A549 (cell line): ENCODE measurements at regions not wholly inside any gene's neighbourhood (a gene's known extent, or its start where the extent isn't known, plus 50 kb on each side); places are given as distances from the start of the nearest gene placed in this dataset.

Experiments used
- ATAC-seq, 2 experiments: fragments of 200-7000 bp in 1 of 2; fragments of >200 bp in 1 of 2; cut with Nextera tagmentation in 1 of 2; cut with Tn5 transposase in 1 of 2; 3 replicates each; pipeline versions ENCODE4 v1.8.0 to v1.9.1; 2018 to 2020; ENCODE audit warnings: mild to moderate bottlenecking in 1 of 2, moderate library complexity in 1 of 2
- CTCF ChIA-PET: fragments of 300-600 bp; sonication (Branson Sonifier 250); formaldehyde crosslinking; extraction: SDS; loops from one replicate; lab custom pipeline; 2021; ENCODE audit warnings: antibody characterized with exemption, inconsistent platforms; lab: Yijun Ruan, JAX
- POLR2A ChIA-PET: fragments of 350-600 bp; formaldehyde crosslinking; extraction: SDS; loops from one replicate; lab custom pipeline; 2021; ENCODE audit warnings: antibody characterized with exemption, inconsistent platforms; lab: Yijun Ruan, JAX
- DNase-seq, 2 experiments: peaks; one replicate each; pipeline versions ENCODE4 v3.0.0 to v3.0.0-alpha.2; 2011 to 2016; ENCODE audit warnings: low read depth in 1 of 2, low spot score in 1 of 2
- FAIRE-seq: peaks from 2 replicates; lab custom pipeline; 2011; peaks lifted over from hg19 to GRCh38; lab: Jason Lieb, UNC
- H3K27ac ChIP-seq, 2 experiments: fragments of >200 bp; sonication (Bioruptor Twin); formaldehyde crosslinking; 3 replicates each; pipeline ENCODE4 v1.5.1; 2016 to 2017
- H3K4me1 ChIP-seq: fragments of >200 bp; sonication (Bioruptor Twin); formaldehyde crosslinking; 3 replicates; pipeline ENCODE4 v1.6.1; 2016
- H3K4me2 ChIP-seq: fragments of >200 bp; sonication (Bioruptor Twin); formaldehyde crosslinking; 3 replicates; pipeline ENCODE4 v1.6.1; 2016
- H3K4me3 ChIP-seq: fragments of >200 bp; sonication (Bioruptor Twin); formaldehyde crosslinking; 3 replicates; pipeline ENCODE4 v1.5.1; 2016
- H3K9me3 ChIP-seq: fragments of >200 bp; sonication (Bioruptor Twin); formaldehyde crosslinking; 3 replicates; pipeline ENCODE4 v1.6.1; 2016
- ATOH8 ChIP-seq: fragments of 250-450 bp; sonication (Bioruptor Pico); IDR thresholded peaks from 2 replicates; pipeline ENCODE4 v1.5.0; 2020; ENCODE audit warnings: low read depth, mild to moderate bottlenecking, moderate library complexity
- BCL3 ChIP-seq: fragments of >200 bp; sonication (Bioruptor Twin); formaldehyde crosslinking; IDR thresholded peaks from 3 replicates; pipeline ENCODE4 v1.6.1; 2016
- EHF ChIP-seq: fragments of 250-450 bp; sonication (Bioruptor Pico); IDR thresholded peaks from 2 replicates; pipeline ENCODE4 v1.5.0; 2020; ENCODE audit warnings: mild to moderate bottlenecking
- EHMT2 ChIP-seq: fragments of 200-600 bp; sonication (generic); IDR thresholded peaks from 2 replicates; pipeline ENCODE4 v1.6.1; 2016; ENCODE audit warnings: antibody characterized with exemption, low read depth, mild to moderate bottlenecking, moderate library complexity
- EP300 ChIP-seq, 2 experiments: fragments of >200 bp; sonication (Bioruptor Twin); formaldehyde crosslinking; IDR thresholded peaks; 2 replicates in 1 of 2; 3 replicates in 1 of 2; pipeline ENCODE4 v1.6.1; 2016 to 2017
- GATA3 ChIP-seq: IDR thresholded peaks from 2 replicates; pipeline ENCODE4 v1.6.1; 2012; ENCODE audit warnings: borderline replicate concordance
- HEYL ChIP-seq: fragments of 250-450 bp; sonication (Bioruptor Pico); IDR thresholded peaks from 2 replicates; pipeline ENCODE4 v1.8.0; 2021; ENCODE audit warnings: mild to moderate bottlenecking, moderate library complexity
- HMGXB4 ChIP-seq: fragments of 250-450 bp; sonication (Bioruptor Pico); IDR thresholded peaks from 2 replicates; pipeline ENCODE4 v1.5.0; 2021; ENCODE audit warnings: mild to moderate bottlenecking, moderate library complexity, borderline replicate concordance
- HOXA7 ChIP-seq: fragments of 250-450 bp; sonication (Bioruptor Pico); IDR thresholded peaks from 2 replicates; pipeline ENCODE4 v1.5.0; 2020; ENCODE audit warnings: mild to moderate bottlenecking, moderate library complexity
- HOXB5 ChIP-seq: fragments of 250-450 bp; sonication (Bioruptor Pico); IDR thresholded peaks from 2 replicates; pipeline ENCODE4 v1.5.0; 2020; ENCODE audit warnings: mild to moderate bottlenecking, moderate library complexity
- JUNB ChIP-seq: fragments of >200 bp; sonication (Bioruptor Twin); formaldehyde crosslinking; IDR thresholded peaks from 2 replicates; pipeline ENCODE4 v1.6.1; 2016
- KDM5A ChIP-seq: fragments of 200-600 bp; sonication (generic); IDR thresholded peaks from 2 replicates; pipeline ENCODE4 v1.6.1; 2016; ENCODE audit warnings: antibody characterized with exemption, mild to moderate bottlenecking
- MYC ChIP-seq: IDR thresholded peaks from 2 replicates; pipeline ENCODE4 v1.6.1; 2012; ENCODE audit warnings: mild to moderate bottlenecking, inconsistent platforms, low read length, improper control_type of control experiment, borderline replicate concordance
- NFE2L2 ChIP-seq: fragments of 150-350 bp; conservative IDR thresholded peaks from 2 replicates; pipeline ENCODE4 v1.6.1; 2014; ENCODE audit warnings: low read length
- POLR2AphosphoS2 ChIP-seq: conservative IDR thresholded peaks from 2 replicates; pipeline ENCODE4 v1.6.1; 2012; ENCODE audit warnings: low read length, improper control_type of control experiment, inconsistent platforms
- RAD21 ChIP-seq, 2 experiments: fragments of >200 bp in 1 of 2; sonication (Bioruptor Twin) in 1 of 2; formaldehyde crosslinking in 1 of 2; IDR thresholded peaks in 1 of 2; conservative IDR thresholded peaks in 1 of 2; 2 replicates in 1 of 2; 3 replicates in 1 of 2; pipeline ENCODE4 v1.6.1; 2012 to 2018; ENCODE audit warnings: inconsistent platforms in 1 of 2
- RARB ChIP-seq: fragments of 250-450 bp; sonication (Bioruptor Pico); IDR thresholded peaks from 2 replicates; pipeline ENCODE4 v1.8.0; 2021; ENCODE audit warnings: mild to moderate bottlenecking, moderate library complexity
- SMC3 ChIP-seq: fragments of >200 bp; sonication (Bioruptor Twin); formaldehyde crosslinking; IDR thresholded peaks from 3 replicates; pipeline ENCODE4 v1.6.1; 2018; ENCODE audit warnings: inconsistent platforms
- USF2 ChIP-seq: fragments of 450-650 bp; IDR thresholded peaks from 2 replicates; pipeline ENCODE4 v1.6.1; 2014; ENCODE audit warnings: antibody characterized with exemption
- WGBS: methylation state at CpG from one replicate; pipeline ENCODE4 v1.1.6; 2017; ENCODE audit errors: missing lambda C conversion rate; 5-methylcytosine and 5-hydroxymethylcytosine counted together
- TF ChIP-seq, protein P1 (sequence below): fragments of >200 bp; sonication (Bioruptor Twin); formaldehyde crosslinking; IDR thresholded peaks from 3 replicates; pipeline ENCODE4 v1.5.1; 2016
- TF ChIP-seq, protein P2 (sequence below): IDR thresholded peaks from 2 replicates; pipeline ENCODE4 v1.6.1; 2012; ENCODE audit warnings: low read depth, borderline replicate concordance

GRCh38 chr11:87878373-87878825 lies 296.8 kb downstream of the RAB38 start:
- 5% methylated on average over 2 of the region's 2 CpGs for WGBS
- FAIRE-seq (no peak), ATAC-seq (peak in 1 of 2 experiments; percentile 51; a peak in 1 of 6 replicates), DNase-seq (peak in 1 of 2 experiments; percentile 42)
- Histone ChIP-seq H3K4me1 (no peaks in the 10 kb centered on the region), H3K27ac (no peak overlapping the region), H3K4me2 (no peak overlapping the region), H3K4me3 (no peak overlapping the region), H3K9me3 (no peaks in the 10 kb centered on the region)
- CTCF ChIA-PET = interaction anchor here (0.6 to 2.2 kb wide), 11 partner anchors 10 to 1008 kb away, joined by 3 to 12 read pairs (median 3); no protein-coding TSS in a partner anchor
- POLR2A ChIA-PET = no interaction called here
- TF ChIP-seq, protein P1, sequence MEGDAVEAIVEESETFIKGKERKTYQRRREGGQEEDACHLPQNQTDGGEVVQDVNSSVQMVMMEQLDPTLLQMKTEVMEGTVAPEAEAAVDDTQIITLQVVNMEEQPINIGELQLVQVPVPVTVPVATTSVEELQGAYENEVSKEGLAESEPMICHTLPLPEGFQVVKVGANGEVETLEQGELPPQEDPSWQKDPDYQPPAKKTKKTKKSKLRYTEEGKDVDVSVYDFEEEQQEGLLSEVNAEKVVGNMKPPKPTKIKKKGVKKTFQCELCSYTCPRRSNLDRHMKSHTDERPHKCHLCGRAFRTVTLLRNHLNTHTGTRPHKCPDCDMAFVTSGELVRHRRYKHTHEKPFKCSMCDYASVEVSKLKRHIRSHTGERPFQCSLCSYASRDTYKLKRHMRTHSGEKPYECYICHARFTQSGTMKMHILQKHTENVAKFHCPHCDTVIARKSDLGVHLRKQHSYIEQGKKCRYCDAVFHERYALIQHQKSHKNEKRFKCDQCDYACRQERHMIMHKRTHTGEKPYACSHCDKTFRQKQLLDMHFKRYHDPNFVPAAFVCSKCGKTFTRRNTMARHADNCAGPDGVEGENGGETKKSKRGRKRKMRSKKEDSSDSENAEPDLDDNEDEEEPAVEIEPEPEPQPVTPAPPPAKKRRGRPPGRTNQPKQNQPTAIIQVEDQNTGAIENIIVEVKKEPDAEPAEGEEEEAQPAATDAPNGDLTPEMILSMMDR = peak; percentile 49
- TF ChIP-seq SMC3 (peak; percentile 57), RARB (CRISPR knock-in tag) (no peak), EP300 (IDR thresholded peaks at IDR 0.05) (no peak), BCL3 (no peak), RAD21 (conservative IDR thresholded peaks at IDR 0.05 in 1 of 2, IDR thresholded peaks at IDR 0.05 in 1 of 2) (peak; percentile 43 to 46; a peak in 3 of 5 replicates), NFE2L2 (no peak), KDM5A (no peak), HOXB5 (CRISPR knock-in tag) (no peak)

GRCh38 chr11:87871056-87871455 lies 304.2 kb downstream of the RAB38 start:
- WGBS = 2% methylated on average over 2 of the region's 2 CpGs

GRCh38 chr11:87870086-87870485 lies 305.2 kb downstream of the RAB38 start:
- FAIRE-seq = no peak
- no peak overlapping the region for H3K27ac ChIP-seq
- H3K9me3 ChIP-seq = no peaks in the 10 kb centered on the region
- ChIA-PET CTCF (interaction anchor here (2.4 kb wide), 1 partner anchor 1017 kb away, joined by 6 read pairs; no protein-coding TSS in a partner anchor), POLR2A (no interaction called here)
- ATAC-seq = no peak
- H3K4me2 ChIP-seq = no peak overlapping the region
- TF ChIP-seq HMGXB4 (no peak), HEYL (no peak), HOXB5 (CRISPR knock-in tag) (no peak), HOXA7 (CRISPR knock-in tag) (no peak), NFE2L2 (no peak), EHMT2 (no peak), USF2 (no peak), MYC (no peak), GATA3 (no peak), EHF (no peak)
- DNase-seq = no peak
- H3K4me1 ChIP-seq = no peaks in the 10 kb centered on the region
- WGBS = 0% methylated on average over 2 of the region's 2 CpGs
- no peak overlapping the region for H3K4me3 ChIP-seq

More at GRCh38 chr11:87871056-87871455, 304.2 kb downstream of the RAB38 start:
- FAIRE-seq (no peak), DNase-seq (no peak), ATAC-seq (no peak)
- no peaks in the 10 kb centered on the region for H3K4me1 ChIP-seq
- H3K4me2 ChIP-seq = no peak overlapping the region
- H3K9me3 ChIP-seq = no peaks in the 10 kb centered on the region
- TF ChIP-seq NFE2L2 (no peak), ATOH8 (CRISPR knock-in tag) (no peak), USF2 (no peak), JUNB (no peak), POLR2AphosphoS2 (no peak)
- TF ChIP-seq, protein P2, sequence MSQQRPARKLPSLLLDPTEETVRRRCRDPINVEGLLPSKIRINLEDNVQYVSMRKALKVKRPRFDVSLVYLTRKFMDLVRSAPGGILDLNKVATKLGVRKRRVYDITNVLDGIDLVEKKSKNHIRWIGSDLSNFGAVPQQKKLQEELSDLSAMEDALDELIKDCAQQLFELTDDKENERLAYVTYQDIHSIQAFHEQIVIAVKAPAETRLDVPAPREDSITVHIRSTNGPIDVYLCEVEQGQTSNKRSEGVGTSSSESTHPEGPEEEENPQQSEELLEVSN = no peak
- ChIA-PET POLR2A (no interaction called here), CTCF (interaction anchor here (2.4 kb wide), 1 partner anchor 1016 kb away, joined by 6 read pairs; no protein-coding TSS in a partner anchor)
- no peak overlapping the region for H3K27ac ChIP-seq
- H3K4me3 ChIP-seq = no peak overlapping the region
